ENCODE measurements at regions not wholly inside any gene's neighbourhood (a gene's known extent, or its start where the extent isn't known, plus 50 kb on each side); places are given as distances from the start of the nearest gene placed in this dataset.

DNA sequence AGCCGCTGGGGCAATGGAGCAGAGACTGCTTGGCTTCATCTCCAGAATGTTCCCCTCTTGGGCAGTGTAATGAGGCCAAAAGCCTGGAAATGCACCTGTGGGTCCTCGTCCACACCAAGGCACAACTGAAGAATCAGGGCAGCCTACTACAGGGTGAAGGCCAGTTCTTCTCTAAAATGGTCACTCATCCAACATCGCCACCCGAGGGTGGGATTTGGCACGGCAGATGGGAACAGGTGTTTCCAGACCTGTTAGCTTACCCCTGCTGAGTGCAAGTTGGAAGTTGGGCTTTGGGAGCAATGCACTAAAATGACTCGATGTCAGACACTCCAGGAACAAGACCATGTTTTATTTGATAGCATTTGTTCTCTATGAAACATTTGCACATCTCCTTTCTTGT lies 543.7 kb downstream of the NPHP4 start:
- no TSS peak for BruUV-seq (replicated peaks)
- DNase-seq (no peak), ATAC-seq (no peak)
- Histone ChIP-seq H3K4me1 (ENCODE audit: insufficient read depth, low read length) (no peaks in the 10 kb centered on the region), H3K79me2 (ENCODE audit: low read length) (no peaks in the 10 kb centered on the region), H3K4me2 (ENCODE audit: low read length) (no peak overlapping the region), H3F3A (ENCODE audit: low read length, unreplicated experiment) (no peaks in the 10 kb centered on the region), H2AFZ (ENCODE audit: low read length) (no peak overlapping the region), H3K9me2 (replicated peaks; ENCODE audit: low read length) (no peaks in the 10 kb centered on the region), H3K9ac (ENCODE audit: low read length) (no peak overlapping the region), H4K20me1 (ENCODE audit: low read length) (no peaks in the 10 kb centered on the region), H3K27ac (ENCODE audit: low read length) (no peak overlapping the region), H3K4me3 (ENCODE audit: low read length) (no peak overlapping the region), H3K27me3 (ENCODE audit: low read length) (peaks cover 59% of the 10 kb centered on the region), H3K36me3 (ENCODE audit: low read depth, low read length) (no peaks in the 10 kb centered on the region), H3K9me3 (ENCODE audit: low read length) (no peaks in the 10 kb centered on the region)
- intact Hi-C loops (cut with micrococcal nuclease), result no loop called here
- ChIA-PET POLR2A (ENCODE audit: unreplicated experiment) (no interaction called here), CTCF (no interaction called here)
- no peak for TF ChIP-seq EZH2phosphoT487 (IDR thresholded peaks at IDR 0.05; ENCODE audit: borderline replicate concordance, low read length)
- no peak for TF ChIP-seq EZH2 (IDR thresholded peaks at IDR 0.05; ENCODE audit: low read length, unreplicated experiment)
- TF ChIP-seq, protein P1, sequence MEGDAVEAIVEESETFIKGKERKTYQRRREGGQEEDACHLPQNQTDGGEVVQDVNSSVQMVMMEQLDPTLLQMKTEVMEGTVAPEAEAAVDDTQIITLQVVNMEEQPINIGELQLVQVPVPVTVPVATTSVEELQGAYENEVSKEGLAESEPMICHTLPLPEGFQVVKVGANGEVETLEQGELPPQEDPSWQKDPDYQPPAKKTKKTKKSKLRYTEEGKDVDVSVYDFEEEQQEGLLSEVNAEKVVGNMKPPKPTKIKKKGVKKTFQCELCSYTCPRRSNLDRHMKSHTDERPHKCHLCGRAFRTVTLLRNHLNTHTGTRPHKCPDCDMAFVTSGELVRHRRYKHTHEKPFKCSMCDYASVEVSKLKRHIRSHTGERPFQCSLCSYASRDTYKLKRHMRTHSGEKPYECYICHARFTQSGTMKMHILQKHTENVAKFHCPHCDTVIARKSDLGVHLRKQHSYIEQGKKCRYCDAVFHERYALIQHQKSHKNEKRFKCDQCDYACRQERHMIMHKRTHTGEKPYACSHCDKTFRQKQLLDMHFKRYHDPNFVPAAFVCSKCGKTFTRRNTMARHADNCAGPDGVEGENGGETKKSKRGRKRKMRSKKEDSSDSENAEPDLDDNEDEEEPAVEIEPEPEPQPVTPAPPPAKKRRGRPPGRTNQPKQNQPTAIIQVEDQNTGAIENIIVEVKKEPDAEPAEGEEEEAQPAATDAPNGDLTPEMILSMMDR (conservative IDR thresholded peaks at IDR 0.05; ENCODE audit: low read depth, low read length), result no peak

DNA sequence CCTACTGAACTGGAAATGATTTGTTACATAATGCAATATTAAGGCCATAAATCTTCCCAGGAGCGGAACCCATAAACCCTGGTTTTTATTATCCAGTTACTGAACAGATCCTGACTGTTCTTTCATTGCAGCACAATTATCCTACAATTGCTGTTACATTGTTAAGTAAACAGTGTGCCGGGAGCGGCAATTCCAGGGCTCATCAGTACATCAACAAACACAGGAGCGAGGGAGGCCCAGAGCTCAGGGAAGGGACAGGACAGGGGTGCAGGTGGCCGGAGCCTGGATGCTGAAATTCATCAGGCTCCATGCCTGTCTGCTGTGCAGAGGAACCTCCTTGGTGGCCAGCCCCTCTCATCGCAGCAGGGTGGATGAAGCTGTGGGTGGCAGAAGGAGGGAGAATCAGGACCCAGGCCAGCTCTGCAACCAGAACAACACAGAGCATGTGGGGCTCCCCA lies 544.7 kb downstream of the NPHP4 start:
- no peak overlapping the region for H2AFZ ChIP-seq (ENCODE audit: low read length)
- H3K79me2 ChIP-seq (ENCODE audit: low read length), result no peaks in the 10 kb centered on the region
- H3K9me3 ChIP-seq (ENCODE audit: low read length), result no peaks in the 10 kb centered on the region
- intact Hi-C loops (cut with micrococcal nuclease), result no loop called here
- H3K27ac ChIP-seq (ENCODE audit: low read length), result no peak overlapping the region
- ATAC-seq (no peak), DNase-seq (no peak)
- CTCF ChIA-PET, result no interaction called here
- no peak overlapping the region for H3K4me2 ChIP-seq (ENCODE audit: low read length)
- H3K27me3 ChIP-seq (ENCODE audit: low read length), result peaks cover 54% of the 10 kb centered on the region
- no peak overlapping the region for H3K9ac ChIP-seq (ENCODE audit: low read length)
- no peaks in the 10 kb centered on the region for H3K36me3 ChIP-seq (ENCODE audit: low read depth, low read length)
- no TSS peak for BruUV-seq (replicated peaks)
- H4K20me1 ChIP-seq (ENCODE audit: low read length), result no peaks in the 10 kb centered on the region
- no peaks in the 10 kb centered on the region for H3K4me1 ChIP-seq (ENCODE audit: insufficient read depth, low read length)
- TF ChIP-seq EZH2 (IDR thresholded peaks at IDR 0.05; ENCODE audit: low read length, unreplicated experiment) (no peak), EZH2phosphoT487 (IDR thresholded peaks at IDR 0.05; ENCODE audit: borderline replicate concordance, low read length) (no peak)
- TF ChIP-seq, protein P1 (conservative IDR thresholded peaks at IDR 0.05; ENCODE audit: low read depth, low read length), result no peak
- H3K4me3 ChIP-seq (ENCODE audit: low read length), result no peak overlapping the region
- POLR2A ChIA-PET (ENCODE audit: unreplicated experiment), result no interaction called here
- H3F3A ChIP-seq (ENCODE audit: low read length, unreplicated experiment), result no peaks in the 10 kb centered on the region
- no peaks in the 10 kb centered on the region for H3K9me2 ChIP-seq (replicated peaks; ENCODE audit: low read length)

DNA sequence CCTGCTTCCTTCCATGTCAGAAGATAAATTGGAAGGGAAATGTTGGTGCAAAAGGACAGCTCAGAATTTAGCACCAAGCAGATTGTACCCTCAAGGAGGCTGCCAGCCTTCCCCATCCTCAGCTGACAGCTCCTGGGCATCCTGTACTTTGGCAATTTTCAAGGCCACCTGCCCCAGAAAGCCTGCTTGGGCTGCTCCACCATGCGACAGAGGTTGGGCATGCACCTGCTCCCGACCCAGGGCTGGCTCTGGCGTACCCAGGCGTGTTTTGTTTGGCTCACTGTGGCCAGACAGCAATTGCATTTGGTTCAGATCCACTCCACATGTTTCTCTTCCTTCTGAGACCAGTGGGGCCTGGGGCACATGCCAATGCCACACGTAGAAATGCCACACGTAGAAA lies 547.8 kb downstream of the NPHP4 start:
- Histone ChIP-seq H3K27me3 (ENCODE audit: low read length) (peaks cover 22% of the 10 kb centered on the region; the same call in 1 of the 2 replicates), H4K20me1 (ENCODE audit: low read length) (no peaks in the 10 kb centered on the region), H3K36me3 (ENCODE audit: low read depth, low read length) (no peaks in the 10 kb centered on the region), H3K27ac (ENCODE audit: low read length) (no peak overlapping the region), H3K4me3 (ENCODE audit: low read length) (no peak overlapping the region), H3K79me2 (ENCODE audit: low read length) (no peaks in the 10 kb centered on the region), H3K9me2 (replicated peaks; ENCODE audit: low read length) (no peaks in the 10 kb centered on the region), H3K4me2 (ENCODE audit: low read length) (no peak overlapping the region), H3K9ac (ENCODE audit: low read length) (no peak overlapping the region), H3K4me1 (ENCODE audit: insufficient read depth, low read length) (no peaks in the 10 kb centered on the region), H3K9me3 (ENCODE audit: low read length) (no peaks in the 10 kb centered on the region), H3F3A (ENCODE audit: low read length, unreplicated experiment) (no peaks in the 10 kb centered on the region), H2AFZ (ENCODE audit: low read length) (no peak overlapping the region)
- TF ChIP-seq EZH2 (IDR thresholded peaks at IDR 0.05; ENCODE audit: low read length, unreplicated experiment) (no peak), EZH2phosphoT487 (IDR thresholded peaks at IDR 0.05; ENCODE audit: borderline replicate concordance, low read length) (no peak)
- TF ChIP-seq, protein P1 (conservative IDR thresholded peaks at IDR 0.05; ENCODE audit: low read depth, low read length), result no peak
- ChIA-PET POLR2A (ENCODE audit: unreplicated experiment) (no interaction called here), CTCF (no interaction called here)
- no TSS peak for BruUV-seq (replicated peaks)
- intact Hi-C loops (cut with micrococcal nuclease), result no loop called here
- ATAC-seq, result no peak
- no peak for DNase-seq
